ENCODE measurements at regions not wholly inside any gene's neighbourhood (a gene's known extent, or its start where the extent isn't known, plus 50 kb on each side); places are given as distances from the start of the nearest gene placed in this dataset.

GRCh38 chr3:30945291-30945690, 50.8 kb upstream of the GADL1 start:
- no peak for DNase-seq (ENCODE audit: low read depth)

- no peak for DNase-seq (ENCODE audit: low read depth)
Measured at GRCh38 chr3:30948426-30948825, 54.0 kb upstream of the GADL1 start.

DNA sequence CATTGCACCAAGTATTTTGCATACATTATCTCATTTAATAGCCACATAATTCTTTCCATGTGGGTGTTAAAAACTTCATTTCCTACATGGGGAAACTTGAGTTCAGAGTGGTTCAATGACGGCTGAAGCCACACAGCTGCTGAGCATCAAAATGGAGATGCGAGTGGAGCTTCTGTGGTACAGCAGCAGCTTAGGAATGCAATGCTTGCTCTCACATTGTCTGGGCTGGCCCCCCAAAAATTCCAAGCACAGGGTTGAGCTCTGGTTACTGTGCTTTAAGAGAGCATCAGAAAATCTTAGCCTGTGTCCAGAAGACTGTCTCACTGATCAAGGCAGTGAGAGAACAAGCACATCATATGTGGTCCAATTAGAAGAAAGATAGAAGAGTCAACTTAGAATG, 57.4 kb upstream of the GADL1 start:
- no peak for DNase-seq (ENCODE audit: low read depth)

- DNase-seq (ENCODE audit: low read depth), result no peak
Measured at GRCh38 chr3:30952786-30953185, 58.3 kb upstream of the GADL1 start.

GRCh38 chr3:30954426-30954825, 60.0 kb upstream of the GADL1 start:
- no peak for DNase-seq (ENCODE audit: low read depth)

DNA sequence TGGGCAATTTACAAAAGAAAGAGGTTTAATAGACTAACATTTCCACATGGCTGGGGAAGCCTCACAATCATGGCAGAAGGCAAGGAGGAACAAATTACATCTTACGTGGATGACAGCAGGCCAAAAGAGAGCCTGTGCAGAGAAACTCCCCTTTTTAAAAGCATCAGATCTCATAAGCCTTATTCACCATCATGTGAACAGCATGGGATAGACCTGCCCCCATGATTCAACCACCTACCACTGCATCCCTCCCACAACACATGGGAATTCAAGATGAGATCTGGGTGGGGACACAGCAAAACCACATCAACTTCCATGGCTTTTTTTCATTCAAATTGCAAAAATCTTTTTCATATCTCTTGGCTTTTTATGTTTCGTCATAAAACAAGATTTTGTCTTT, 67.6 kb upstream of the GADL1 start:
- no peak for DNase-seq (ENCODE audit: low read depth)

- no peak for DNase-seq (ENCODE audit: low read depth)
Measured at GRCh38 chr3:30962493-30962892, 68.0 kb upstream of the GADL1 start.

DNA sequence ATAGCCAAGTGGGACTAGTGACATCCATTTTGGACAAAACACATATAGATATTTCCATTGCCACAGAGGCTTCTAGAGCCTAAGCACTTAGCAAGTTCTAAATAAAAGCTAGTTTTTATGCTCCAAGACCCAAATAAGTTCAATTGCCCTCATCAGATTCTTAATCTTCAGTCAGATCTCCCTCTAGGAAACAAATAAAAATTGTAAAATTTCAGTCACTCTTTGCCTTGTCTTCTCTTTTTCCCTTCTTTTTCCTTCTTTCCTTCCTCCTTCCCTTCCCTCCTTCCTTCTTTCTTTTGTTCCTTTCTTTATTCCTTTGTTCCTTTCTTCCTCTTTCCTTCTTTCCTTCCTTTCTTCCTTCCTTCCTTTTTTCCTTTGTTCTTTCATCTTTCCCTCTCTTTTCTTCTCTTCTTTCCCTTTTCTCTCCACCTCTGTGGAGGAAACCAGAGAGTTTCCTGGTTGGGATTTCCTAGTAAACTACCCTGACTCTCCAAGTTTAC, 68.8 kb upstream of the GADL1 start:
- DNase-seq (ENCODE audit: low read depth), result no peak

- DNase-seq (ENCODE audit: low read depth), result no peak
Measured at GRCh38 chr3:30964612-30965011, 70.2 kb upstream of the GADL1 start.

GRCh38 chr3:30966896-30967295, 72.4 kb upstream of the GADL1 start:
- DNase-seq (ENCODE audit: low read depth), result no peak

DNA sequence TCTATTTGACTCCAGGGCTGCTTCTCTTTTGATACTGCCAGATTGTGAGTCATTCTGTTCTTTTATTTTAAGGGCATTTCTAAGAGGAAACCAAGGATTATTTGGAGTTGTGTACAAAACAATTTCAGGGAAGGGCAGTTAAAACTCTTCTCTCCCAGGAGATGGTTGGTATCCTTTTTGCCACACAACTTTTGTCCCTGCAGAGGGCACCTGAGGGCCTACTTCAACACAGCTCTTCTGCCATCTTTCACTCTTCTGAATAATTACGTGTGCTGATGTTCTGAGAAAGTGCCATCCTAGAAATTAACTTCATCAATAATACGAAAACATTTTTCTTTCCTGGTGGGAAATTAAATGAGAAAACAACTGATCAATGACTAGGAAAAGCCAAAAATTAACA, 75.7 kb upstream of the GADL1 start:
- no peak for DNase-seq (ENCODE audit: low read depth)

- DNase-seq (ENCODE audit: low read depth), result no peak
Measured at GRCh38 chr3:30972449-30972848, 78.0 kb upstream of the GADL1 start.

DNA sequence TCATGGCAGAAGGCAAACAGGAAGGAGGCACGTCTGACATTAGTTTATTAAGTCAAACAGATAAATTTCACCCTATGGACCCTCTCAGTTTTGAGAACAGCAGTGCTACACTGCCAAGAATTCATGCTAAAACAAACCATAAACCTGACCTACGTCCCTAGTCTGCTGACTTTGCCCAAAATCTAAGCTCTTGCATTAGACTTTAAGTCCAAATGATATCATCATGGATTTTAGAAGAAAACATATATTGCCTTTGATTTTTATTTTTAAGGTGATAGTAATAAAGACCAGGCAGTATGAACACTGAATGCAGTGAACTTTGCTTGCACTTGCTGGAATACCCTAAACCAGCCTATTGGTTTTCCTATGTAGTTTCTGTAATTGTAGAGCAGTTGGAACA, 79.6 kb upstream of the GADL1 start:
- DNase-seq (ENCODE audit: low read depth), result no peak

DNA sequence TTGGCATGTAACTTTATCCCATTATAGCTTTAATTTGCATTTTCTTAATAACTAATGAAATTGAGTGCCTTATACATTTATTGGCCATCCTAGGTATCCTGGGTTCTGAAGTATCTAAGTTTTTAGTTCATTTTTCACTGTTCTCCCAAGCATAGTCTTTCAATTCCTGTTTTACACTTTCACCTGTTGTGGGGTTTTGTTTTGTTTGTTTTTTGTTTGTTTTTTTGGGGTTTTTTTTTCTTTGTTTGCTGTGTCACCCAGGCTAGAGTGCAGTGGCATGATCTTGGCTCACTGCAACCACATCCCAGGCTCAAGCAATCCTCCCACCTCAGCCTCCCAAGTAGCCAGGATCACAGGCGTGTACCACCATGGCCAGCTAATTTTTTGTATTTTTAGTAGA, 83.1 kb upstream of the GADL1 start:
- no peak for DNase-seq (ENCODE audit: low read depth)

DNA sequence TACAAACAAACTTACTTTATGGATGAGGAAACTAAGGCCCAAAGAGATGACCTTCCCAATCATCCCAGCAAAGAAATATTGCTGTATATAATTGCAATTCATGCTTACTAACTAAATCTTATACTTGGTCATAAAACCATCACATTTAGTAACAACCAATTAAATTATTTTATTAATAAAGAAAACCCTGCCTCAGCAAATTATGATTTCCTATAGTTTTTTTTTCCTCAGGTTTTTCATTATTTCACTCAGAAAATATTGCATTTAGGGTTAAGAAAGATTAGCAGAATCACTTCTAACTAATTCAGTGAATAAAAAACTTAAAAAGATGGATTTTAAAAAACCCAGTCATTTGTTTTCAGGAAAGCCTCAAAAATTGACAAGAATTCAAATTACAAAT, 86.5 kb upstream of the GADL1 start:
- no peak for DNase-seq (ENCODE audit: low read depth)

- no peak for DNase-seq (ENCODE audit: low read depth)
Measured at GRCh38 chr3:30982416-30983075, 88.1 kb upstream of the GADL1 start.

DNA sequence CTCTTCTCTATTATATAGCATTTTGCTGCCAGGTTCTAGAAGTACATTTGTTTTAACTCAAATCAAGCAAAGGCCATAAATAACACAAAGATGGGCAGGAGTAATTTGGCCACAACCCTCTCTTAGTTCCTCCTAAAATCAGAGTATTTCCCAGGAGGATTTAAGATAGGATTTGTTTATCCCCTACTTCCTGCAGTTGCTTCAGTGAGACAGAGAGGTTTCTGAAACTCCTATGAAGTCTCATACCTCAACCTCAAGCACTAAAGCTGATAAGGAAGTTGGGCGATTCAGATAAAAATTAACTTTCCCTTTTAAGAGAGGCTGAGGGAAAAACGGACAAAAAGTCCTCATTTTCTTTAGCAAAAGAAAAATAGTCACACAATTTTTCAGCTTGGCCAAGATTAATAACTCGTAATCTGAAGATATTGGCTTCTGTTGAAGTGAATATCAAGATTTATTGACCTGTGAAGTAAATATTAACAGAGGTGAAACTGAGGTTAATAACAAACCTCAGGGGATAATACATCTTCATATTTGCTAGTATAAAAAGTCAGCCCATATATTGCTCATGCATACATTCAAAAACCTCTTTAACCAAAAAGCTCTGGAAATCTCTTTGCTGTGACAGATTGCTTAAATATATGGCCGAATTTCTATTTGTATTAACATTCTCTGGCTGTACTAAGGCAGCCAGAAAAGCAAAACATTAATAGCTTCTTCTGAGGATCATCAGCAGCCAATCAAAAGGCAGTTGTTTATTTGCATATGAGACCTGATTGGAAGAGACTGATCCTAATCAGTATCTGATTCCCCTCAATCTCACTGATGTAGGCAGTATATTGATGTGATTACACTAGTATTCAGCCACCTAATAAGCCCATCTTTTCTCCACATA, 90.6 kb upstream of the GADL1 start:
- no peak for DNase-seq (ENCODE audit: low read depth)

GRCh38 chr3:30986551-30986950, 92.1 kb upstream of the GADL1 start:
- DNase-seq (ENCODE audit: low read depth), result no peak

DNA sequence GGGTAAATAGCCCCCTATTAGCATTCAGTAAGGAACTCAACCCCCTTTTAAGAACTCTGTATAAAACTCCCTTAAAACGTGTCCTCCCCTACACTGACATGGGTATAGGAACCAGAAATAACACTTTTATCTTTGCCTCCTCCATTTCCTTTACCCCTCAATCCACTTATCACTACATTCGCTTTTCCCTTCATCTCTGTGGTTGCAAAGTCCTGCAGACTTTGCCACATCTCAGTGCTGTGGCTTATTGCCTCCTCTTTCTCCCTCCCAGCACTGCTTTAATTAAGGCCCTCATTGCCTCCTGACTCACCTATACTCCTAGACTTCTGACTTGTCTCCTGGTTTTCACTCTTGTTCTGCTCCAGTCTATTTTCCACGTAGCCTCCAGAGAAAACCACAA, 94.3 kb upstream of the GADL1 start:
- no peak for DNase-seq (ENCODE audit: low read depth)

DNA sequence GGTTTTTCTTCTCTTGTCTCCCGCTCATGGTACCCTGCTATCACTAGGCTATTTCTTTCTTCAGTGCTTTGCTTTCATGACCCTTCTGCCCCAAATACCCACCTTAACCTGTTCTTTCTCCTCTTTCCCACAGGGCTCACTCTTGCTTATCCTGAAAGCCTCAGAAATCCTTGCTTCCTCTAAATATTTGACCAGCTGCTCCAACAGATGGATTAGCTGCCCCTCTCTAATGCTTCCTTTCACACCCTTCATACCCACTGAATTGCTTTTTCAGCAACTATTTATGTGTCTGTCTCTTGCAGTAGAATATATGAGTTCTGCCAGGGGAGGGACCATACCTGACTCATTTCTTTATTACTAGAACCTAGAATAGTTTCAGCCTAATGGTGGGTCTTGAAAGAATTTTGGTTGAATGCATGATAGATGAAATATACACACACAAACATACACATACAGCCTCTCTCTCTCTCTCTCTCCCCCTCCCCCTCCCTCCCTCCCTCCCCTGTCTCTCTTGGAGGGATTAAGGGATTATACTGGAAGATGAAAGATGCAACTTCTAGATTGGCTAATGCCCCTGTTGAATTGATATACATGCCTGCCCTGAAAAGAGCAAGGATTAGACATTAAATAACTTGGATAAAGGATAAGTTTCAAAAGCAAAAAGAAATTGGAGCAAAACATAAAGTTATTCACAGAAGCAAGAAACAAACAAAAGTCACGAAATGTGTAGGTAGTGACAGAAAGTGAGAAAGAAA, 95.0 kb upstream of the GADL1 start:
- DNase-seq (ENCODE audit: low read depth), result no peak

GRCh38 chr3:30996467-30996866, 102.0 kb upstream of the GADL1 start:
- DNase-seq (ENCODE audit: low read depth), result no peak

DNA sequence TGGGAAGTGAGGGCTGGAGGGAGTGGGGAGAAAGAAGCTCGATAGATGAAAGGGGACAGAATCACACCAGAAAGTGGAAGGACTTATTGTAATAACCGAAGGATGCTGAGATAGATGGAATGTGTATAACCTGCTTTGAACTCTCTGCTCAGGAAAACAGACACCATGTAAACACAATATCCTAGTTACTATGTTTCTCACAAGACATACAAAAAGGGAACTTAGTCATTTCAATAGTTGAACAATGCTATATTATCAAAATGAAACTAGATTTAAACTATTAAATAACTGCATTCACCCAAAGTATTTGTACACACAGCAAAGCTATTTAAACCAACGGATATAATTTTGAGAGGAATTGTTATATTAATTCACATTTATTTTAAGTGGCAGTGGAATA, 108.3 kb upstream of the GADL1 start:
- no peak for DNase-seq (ENCODE audit: low read depth)
